WERI-Rb-1 (cell line): ENCODE measurements at regions not wholly inside any gene's neighbourhood (a gene's known extent, or its start where the extent isn't known, plus 50 kb on each side); places are given as distances from the start of the nearest gene placed in this dataset.

Experiments
- DNase-seq: peaks from one replicate; pipeline ENCODE4 v3.0.0-alpha.2; 2020
- H3K27ac ChIP-seq: fragments of 250-450 bp; sonication (Bioruptor Pico); 2 replicates; pipeline ENCODE4 v1.5.1; 2020; ENCODE audit warnings: mild to moderate bottlenecking, moderate library complexity
- H3K27me3 ChIP-seq: fragments of 250-450 bp; sonication (Bioruptor Pico); 2 replicates; pipeline ENCODE4 v1.5.1; 2021; ENCODE audit warnings: mild to moderate bottlenecking, low read depth, moderate library complexity; ENCODE audit not compliant: insufficient read depth, severe bottlenecking
- H3K36me3 ChIP-seq: fragments of 250-450 bp; sonication (Bioruptor Pico); 2 replicates; pipeline ENCODE4 v1.5.1; 2020; ENCODE audit warnings: mild to moderate bottlenecking, moderate library complexity
- H3K4me3 ChIP-seq: 2 replicates; pipeline ENCODE4 v1.5.1; 2011; ENCODE audit warnings: low read depth, mild to moderate bottlenecking, control low read depth, low read length
- H3K9me3 ChIP-seq: fragments of 250-450 bp; sonication (Bioruptor Pico); 2 replicates; pipeline ENCODE4 v1.5.1; 2021; ENCODE audit warnings: mild to moderate bottlenecking, moderate library complexity; ENCODE audit not compliant: severe bottlenecking
- TF ChIP-seq, protein P1 (sequence below): IDR thresholded peaks from 2 replicates; pipeline ENCODE4 v1.5.1; 2011; ENCODE audit warnings: low read depth, mild to moderate bottlenecking, control low read depth, inconsistent platforms, low read length

DNA sequence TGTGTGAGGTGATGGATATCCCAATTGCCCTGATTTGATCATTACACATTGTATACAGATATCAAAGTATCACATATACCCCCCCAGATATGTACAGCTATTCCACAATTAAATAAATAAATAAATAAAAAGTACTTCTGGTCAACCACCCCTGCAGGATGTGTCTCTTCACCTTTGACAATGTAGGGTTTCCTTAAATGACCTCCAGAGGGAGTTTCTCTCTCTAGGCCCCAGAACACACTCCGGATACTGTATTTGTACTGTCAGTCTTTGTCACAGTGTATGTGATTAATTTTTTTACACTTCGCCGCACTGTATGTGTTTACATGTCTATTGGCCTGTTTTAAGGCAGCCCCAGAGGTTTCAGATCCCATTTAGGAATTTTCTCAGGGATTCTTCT is 123.6 kb downstream of the ADCYAP1R1 start:
- Histone ChIP-seq H3K36me3 (no peaks in the 10 kb centered on the region), H3K4me3 (no peak overlapping the region), H3K9me3 (no peaks in the 10 kb centered on the region), H3K27ac (no peak overlapping the region), H3K27me3 (peaks cover 14% of the 10 kb centered on the region)
- no peak for DNase-seq
- TF ChIP-seq, protein P1, sequence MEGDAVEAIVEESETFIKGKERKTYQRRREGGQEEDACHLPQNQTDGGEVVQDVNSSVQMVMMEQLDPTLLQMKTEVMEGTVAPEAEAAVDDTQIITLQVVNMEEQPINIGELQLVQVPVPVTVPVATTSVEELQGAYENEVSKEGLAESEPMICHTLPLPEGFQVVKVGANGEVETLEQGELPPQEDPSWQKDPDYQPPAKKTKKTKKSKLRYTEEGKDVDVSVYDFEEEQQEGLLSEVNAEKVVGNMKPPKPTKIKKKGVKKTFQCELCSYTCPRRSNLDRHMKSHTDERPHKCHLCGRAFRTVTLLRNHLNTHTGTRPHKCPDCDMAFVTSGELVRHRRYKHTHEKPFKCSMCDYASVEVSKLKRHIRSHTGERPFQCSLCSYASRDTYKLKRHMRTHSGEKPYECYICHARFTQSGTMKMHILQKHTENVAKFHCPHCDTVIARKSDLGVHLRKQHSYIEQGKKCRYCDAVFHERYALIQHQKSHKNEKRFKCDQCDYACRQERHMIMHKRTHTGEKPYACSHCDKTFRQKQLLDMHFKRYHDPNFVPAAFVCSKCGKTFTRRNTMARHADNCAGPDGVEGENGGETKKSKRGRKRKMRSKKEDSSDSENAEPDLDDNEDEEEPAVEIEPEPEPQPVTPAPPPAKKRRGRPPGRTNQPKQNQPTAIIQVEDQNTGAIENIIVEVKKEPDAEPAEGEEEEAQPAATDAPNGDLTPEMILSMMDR, result no peak

DNA sequence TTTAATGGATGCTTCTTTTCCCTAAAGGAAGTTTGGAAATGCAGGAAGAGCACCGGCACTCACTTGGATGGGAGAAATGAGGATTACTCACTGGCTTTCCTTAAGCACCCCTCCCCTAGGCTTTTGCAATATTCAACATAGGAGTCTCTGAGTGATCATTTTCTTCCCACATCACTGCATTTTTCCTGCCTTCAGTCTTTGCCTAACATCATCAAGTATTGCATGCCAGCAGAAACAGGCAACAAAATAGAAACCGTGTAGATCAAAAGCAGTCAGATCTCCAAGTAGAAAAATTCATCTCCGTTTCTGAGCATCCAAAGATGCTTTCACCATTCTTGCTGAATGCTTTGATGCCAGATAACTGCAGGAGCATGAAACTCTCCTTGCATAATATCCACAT is 119.9 kb downstream of the ADCYAP1R1 start:
- TF ChIP-seq, protein P1, result no peak
- no peak overlapping the region for H3K27ac ChIP-seq
- no peaks in the 10 kb centered on the region for H3K36me3 ChIP-seq
- no peak overlapping the region for H3K4me3 ChIP-seq
- no peak for DNase-seq
- peaks cover 19% of the 10 kb centered on the region for H3K27me3 ChIP-seq
- H3K9me3 ChIP-seq, result no peaks in the 10 kb centered on the region

DNA sequence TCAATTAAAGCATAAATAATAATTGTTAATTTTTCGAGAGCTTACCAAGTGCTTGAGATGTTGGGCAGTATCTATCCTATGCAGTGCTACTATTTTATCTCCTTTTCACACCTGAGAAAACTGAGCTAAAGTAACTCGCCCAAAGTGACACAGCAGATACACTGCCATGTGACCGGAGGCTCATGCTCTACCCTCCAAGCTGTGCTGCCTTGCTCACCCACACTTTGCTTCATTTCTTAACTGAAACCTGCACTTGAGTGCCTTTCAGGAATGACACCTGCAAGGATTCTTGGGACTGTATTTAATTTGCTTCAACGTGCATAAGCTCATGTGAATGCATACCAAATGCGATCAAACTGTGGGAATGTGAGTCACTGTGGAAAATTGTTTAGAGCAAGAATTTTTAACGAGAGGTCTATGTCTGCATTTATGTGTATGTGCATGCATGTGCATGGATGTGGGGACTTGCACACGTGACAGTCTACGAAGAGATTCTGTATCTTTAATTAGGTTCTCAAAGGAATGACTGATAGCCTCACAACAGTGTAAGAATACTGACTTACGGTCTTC is 119.2 kb downstream of the ADCYAP1R1 start:
- no peak overlapping the region for H3K27ac ChIP-seq
- DNase-seq, result no peak
- H3K27me3 ChIP-seq, result peaks cover 19% of the 10 kb centered on the region
- no peak overlapping the region for H3K4me3 ChIP-seq
- H3K9me3 ChIP-seq, result no peaks in the 10 kb centered on the region
- TF ChIP-seq, protein P1, result no peak
- H3K36me3 ChIP-seq, result no peaks in the 10 kb centered on the region
